DOHH2 (cell line): ENCODE measurements at regions not wholly inside any gene's neighbourhood (a gene's known extent, or its start where the extent isn't known, plus 50 kb on each side); places are given as distances from the start of the nearest gene placed in this dataset.

Source experiments
- CTCF ChIP-seq: fragments of 200-600 bp; sonication (generic); IDR thresholded peaks from one replicate; pipeline ENCODE4 v1.5.1; 2014; ENCODE audit warnings: antibody characterized with exemption, mild to moderate bottlenecking, low read depth, low read length; ENCODE audit not compliant: poor library complexity, severe bottlenecking
- EZH2phosphoT487 ChIP-seq: fragments of 200-600 bp; sonication (generic); IDR thresholded peaks from 2 replicates; pipeline ENCODE4 v1.6.1; 2017; ENCODE audit warnings: borderline replicate concordance, mild to moderate bottlenecking, antibody characterized with exemption, low read length, moderate library complexity, mixed read lengths

- TF ChIP-seq CTCF, result no peak
- TF ChIP-seq EZH2phosphoT487, result no peak
Measured at GRCh38 chr4:43103048-43103447, 210.5 kb downstream of the GRXCR1 start.
